Peyer's patch (tissue), 4 donors: ENCODE measurements at regions not wholly inside any gene's neighbourhood (a gene's known extent, or its start where the extent isn't known, plus 50 kb on each side); places are given as distances from the start of the nearest gene placed in this dataset.
"Not testable (repeated sequence)": the region's sequence is repeated elsewhere in the genome, so short reads cannot be mapped to it uniquely, and the experiment has no call there.

Source experiments
- POLR2A ChIP-seq, 2 donors: fragments of 450-650 bp; IDR thresholded peaks; one replicate each; pipeline ENCODE4 v1.5.1; 2017; ENCODE audit warnings: antibody characterized with exemption in 2 of 2, mild to moderate bottlenecking in 2 of 2, moderate library complexity in 2 of 2
- TF ChIP-seq, protein P1 (sequence below), 6 experiments: fragments of 450-650 bp in 4 of 6; fragments of 200-600 bp in 2 of 6; sonication (generic) in 1 of 6; IDR thresholded peaks; one replicate each; pipeline ENCODE4 v1.5.1; 2017 to 2019; ENCODE audit warnings: antibody characterized with exemption in 6 of 6, mild to moderate bottlenecking in 3 of 6, moderate library complexity in 1 of 6

- TF ChIP-seq, protein P1, sequence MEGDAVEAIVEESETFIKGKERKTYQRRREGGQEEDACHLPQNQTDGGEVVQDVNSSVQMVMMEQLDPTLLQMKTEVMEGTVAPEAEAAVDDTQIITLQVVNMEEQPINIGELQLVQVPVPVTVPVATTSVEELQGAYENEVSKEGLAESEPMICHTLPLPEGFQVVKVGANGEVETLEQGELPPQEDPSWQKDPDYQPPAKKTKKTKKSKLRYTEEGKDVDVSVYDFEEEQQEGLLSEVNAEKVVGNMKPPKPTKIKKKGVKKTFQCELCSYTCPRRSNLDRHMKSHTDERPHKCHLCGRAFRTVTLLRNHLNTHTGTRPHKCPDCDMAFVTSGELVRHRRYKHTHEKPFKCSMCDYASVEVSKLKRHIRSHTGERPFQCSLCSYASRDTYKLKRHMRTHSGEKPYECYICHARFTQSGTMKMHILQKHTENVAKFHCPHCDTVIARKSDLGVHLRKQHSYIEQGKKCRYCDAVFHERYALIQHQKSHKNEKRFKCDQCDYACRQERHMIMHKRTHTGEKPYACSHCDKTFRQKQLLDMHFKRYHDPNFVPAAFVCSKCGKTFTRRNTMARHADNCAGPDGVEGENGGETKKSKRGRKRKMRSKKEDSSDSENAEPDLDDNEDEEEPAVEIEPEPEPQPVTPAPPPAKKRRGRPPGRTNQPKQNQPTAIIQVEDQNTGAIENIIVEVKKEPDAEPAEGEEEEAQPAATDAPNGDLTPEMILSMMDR (IDR thresholded peaks at IDR 0.05): not testable (repeated sequence)
- TF ChIP-seq POLR2A (IDR thresholded peaks at IDR 0.05): not testable (repeated sequence)
Observed at GRCh38 chr2:105477050-105477620, 78.3 kb upstream of the FHL2 start.
